GM21423 (cell line): ENCODE measurements at regions not wholly inside any gene's neighbourhood (a gene's known extent, or its start where the extent isn't known, plus 50 kb on each side); places are given as distances from the start of the nearest gene placed in this dataset.

Source experiments
- ATAC-seq: cut with Tn5 transposase; IDR thresholded peaks from one replicate; pipeline ENCODE4 v1.9.1; 2021; ENCODE audit warnings: mild to moderate bottlenecking, moderate library complexity; ENCODE audit not compliant: unreplicated experiment

DNA sequence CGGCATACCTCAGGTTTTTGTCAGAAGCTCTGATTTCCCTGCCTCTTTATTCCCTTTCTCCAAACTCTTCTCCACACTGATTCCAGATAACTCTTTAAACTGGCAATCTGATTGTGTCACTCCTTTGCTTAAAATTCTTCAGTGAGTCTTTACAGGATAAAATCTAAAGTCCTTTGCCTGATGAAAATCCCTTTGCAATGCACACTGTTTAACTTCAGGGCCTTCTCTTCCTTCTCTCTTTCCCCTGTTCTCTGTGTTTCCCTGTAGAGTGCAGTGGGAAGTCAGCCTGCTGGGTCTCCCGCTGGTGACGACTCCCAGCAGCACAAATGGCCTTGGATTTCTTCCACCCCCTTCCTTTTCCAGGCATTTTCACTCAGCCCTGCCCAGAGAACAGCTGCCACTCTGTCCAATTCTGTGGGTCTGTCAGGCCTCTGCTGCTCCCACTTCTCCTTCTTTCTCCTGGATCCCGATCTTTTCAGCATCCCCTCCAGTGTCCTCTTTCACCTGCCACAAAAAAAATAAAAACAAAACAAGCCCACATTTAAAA lies 189.9 kb upstream of the NWD2 start:
- ATAC-seq: no peak

DNA sequence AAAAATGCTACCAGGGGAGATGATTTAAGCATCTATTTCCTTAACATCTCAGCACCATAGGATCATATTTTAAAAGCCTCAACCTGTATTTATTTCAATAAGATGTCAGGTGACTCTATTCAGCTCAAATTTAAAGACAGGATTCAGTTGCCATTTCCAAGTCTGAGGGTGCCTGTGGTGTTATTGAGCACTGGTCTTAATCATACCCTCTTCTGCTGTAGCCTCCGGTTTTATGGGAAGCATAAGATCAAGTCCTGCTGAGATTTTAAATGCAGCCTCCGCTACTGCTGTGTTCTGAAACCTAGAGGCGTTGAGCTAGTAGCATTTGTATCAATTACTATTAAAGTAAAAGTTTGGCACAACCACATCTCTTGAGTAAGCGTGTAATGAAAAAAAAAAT lies 185.7 kb upstream of the NWD2 start:
- no peak for ATAC-seq

DNA sequence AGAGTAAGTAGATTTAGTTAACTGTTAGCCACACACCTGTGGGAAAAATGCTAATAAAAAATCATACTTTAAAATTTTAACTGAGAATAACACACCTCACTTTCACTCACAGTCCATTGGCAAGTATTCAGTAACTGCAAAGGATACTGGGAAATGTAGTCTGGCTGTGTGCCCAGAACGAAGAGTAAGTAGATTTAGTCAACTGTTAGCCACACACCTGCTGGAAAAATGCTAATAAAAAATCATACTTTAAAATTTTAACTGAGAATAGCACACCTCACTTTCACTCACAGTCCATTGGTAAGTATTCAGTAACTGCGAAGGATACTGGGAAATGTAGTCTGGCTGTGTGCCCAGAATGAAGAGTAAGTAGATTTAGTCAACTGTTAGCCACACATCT lies 178.4 kb upstream of the NWD2 start:
- no peak for ATAC-seq

DNA sequence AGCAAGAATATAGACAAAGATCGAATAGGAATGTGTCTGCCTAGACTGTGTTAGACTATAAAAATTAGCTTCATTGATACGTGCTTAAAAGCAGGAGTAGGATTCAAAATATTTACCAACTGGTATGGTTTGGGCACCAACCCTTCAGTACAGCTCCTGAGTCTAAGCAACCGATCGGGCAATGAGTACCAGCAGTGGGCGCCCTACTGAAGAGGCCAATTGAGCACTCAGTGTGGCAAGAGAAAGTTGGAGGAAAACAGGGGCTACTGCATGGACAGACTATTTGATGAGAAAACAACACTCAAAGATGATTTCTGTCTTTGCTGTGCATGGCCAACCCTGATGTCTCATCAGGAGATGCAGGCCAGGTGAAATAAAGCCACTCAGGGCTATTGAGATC lies 176.0 kb upstream of the NWD2 start:
- no peak for ATAC-seq

DNA sequence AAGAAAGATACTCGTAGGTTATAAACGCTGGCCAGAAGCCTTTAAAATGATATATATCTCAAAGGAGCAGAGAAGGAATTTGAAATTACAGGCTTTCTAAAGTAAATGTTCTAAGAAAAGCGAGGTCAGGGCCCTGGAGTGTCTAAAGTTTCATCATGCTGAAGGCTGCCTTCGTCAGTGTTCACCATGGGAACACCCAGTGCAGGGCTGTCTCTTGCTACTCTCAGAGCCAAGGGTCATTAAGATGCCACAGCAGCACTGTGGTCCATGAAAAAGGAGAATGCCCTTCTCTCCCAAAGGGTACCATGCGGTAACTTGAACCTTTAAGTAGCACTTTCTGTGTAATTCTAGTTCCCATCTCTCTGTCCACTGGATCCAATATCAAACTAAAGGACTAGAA lies 174.5 kb upstream of the NWD2 start:
- no peak for ATAC-seq

DNA sequence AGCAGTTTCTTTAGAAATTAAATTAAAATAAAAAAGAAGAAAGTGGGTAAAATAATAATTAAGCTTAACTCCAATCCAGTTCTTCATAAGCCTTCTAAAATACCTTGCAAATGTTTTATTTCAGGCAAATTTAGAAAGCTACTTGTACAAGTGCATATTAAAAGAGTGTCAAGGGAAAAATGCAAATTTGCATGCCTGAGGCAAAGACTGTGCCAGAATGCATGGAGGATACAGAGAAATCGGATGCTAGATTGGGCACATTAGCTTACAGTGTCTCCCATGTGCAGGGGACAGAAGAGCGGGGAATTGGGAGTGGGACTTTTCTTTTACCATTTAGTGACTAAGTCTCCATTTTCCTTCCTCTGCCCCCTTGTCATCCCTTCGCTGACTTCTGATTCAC lies 173.0 kb upstream of the NWD2 start:
- ATAC-seq: no peak

DNA sequence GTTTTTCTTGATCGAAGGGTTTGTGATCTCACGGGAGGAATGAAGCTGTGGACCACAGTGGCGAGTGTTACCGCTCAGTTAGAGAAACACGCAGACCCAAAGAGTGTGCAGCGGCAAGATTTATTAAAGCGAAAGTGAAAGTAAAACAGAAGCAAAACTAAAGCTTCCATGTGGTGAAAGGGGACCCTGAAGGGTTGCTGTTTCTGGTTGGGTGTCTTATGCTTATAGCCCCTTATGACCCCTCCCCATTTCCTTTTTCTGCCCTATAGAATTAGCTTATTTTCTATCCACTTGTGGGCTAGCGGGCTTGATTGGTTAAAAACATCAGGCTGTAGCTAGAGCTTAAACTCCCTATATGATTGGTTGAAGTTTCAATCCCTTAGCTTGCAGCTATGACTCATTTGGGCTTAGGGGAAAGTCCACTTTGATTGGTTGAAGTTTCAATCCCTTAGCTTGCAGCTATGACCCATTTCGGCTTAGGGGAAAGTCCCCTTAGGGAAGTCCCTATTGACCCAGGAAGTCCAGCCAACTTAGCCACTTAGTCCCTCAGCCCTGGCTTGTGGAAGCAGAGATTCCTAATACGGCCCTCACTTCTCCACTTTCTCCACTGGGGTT lies 171.2 kb upstream of the NWD2 start:
- no peak for ATAC-seq

DNA sequence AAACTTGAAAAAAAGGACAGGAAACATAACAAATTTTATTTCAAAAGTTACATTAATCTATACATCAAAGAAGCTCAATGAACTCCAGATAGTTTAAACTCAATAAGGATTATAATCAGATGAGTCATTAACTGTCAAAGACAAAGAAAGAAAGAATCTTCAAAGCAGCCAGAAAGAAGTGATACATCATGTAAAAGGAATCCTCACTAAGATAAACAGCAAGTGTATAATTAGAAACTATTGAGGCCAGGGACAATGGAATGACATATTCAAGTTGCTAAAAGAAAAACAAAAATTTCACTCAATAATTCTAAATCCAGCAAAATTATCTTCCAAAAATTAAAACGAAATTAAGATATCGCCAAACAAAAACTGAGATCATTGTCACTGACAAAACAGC lies 161.6 kb upstream of the NWD2 start:
- ATAC-seq: no peak

DNA sequence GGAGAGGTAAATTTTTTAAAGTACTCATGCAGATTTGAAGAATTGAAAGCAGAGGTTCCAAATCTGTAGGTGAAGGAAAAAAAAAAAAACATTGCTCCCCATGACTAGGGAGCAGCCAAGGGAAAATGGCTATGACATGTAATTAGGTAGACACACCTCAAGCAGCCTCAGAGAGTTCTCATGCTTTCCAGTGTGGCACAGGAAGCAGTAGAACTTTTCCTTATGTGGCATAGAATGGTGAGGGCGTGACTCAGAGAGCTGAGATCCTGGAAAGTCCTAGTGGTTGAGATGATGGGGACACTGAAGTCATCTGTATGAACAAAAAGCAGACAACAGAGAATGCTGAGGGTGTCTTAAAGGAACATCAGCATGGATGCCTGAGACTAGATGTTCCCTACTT lies 148.6 kb upstream of the NWD2 start:
- ATAC-seq: no peak

DNA sequence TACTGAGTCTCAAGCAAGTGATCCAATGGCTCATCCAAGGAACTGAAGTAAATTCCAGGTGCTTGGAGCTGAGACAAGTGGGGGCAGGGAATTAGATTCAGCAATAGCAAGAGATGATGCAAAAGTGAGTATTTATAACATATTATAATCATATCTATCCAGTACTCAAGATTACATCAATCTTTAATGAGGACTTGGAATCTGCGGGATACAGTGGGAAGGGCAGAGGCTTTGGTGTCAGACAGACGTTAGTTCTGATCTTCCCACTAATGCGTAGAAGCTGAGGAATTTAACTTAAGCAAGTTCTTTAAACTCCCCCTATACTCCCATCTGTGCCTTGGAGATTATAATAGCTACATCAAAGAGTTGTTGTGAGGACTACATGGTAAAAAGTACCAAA lies 143.4 kb upstream of the NWD2 start:
- ATAC-seq: no peak

DNA sequence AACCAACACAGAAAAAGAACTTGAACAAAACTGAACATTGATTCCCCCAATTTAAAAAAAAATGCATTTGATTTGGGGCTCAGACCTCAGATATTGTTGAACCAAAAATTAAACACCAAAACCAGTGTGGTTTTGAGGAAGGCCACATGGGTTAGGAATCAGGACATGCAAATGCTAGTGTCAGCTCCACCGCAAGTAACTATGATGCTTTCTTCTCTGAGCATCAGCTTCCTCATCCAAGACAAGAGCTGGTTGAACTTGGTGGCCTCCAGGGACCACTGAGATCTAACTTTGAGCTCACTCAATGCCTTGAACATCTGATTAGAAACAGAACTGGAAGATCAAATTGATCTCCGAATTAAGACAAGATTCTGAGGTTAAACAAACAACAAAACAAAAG lies 142.9 kb upstream of the NWD2 start:
- ATAC-seq: no peak

DNA sequence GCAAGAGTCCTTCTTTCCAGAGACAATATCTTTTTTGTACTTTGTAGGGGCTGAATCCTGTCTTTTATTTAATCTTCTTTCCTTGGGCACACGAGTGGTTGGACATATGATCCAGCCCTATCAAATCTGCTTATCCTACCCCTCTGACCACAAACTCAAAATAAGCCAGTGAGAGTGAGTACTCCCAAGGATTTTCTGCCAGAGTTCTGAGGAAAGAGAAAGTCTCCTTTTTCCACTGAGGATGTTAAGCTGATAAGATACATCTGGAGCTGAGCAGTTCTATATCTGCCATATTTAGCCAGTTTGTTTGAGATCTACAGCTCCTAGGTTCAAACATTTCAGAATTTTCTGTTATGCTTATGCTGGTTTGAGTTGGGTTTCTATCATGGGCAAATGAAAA lies 134.8 kb upstream of the NWD2 start:
- ATAC-seq: no peak

DNA sequence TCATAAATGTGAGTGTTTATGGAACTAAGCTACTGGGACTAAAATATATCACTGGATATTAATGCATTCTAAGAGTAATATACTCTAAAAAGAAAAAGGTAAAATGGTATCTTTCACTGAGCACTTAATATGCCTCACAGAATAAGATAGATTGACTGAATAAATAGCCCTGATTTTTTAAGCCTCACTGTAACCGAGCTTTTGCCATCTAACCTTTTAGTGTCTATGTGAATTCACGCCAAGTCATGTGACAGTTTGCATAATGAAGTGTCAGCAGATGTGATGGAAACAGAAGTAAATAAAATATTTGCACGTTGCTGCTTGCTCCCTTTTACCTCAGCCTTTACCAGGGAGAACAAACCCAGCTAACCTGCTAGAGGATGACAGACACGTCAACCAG lies 119.7 kb upstream of the NWD2 start:
- ATAC-seq: no peak

DNA sequence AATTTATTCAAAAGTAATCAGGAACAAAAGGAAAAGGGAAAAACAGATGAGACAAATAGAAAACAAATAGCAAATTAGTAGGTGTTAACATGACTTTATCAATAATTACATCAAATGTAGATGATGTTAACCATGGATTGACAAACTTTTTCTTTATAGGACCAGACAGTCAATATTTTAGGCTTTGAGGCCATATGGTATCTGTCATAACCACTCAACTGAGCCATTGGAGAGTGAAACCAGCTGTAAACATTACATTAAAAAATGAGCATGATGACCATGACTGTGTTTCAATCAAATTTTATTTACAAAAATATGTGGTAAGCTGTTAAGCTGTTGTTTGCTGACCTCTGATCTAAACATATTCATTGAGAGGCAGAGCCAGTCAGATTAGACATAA lies 118.5 kb upstream of the NWD2 start:
- no peak for ATAC-seq

DNA sequence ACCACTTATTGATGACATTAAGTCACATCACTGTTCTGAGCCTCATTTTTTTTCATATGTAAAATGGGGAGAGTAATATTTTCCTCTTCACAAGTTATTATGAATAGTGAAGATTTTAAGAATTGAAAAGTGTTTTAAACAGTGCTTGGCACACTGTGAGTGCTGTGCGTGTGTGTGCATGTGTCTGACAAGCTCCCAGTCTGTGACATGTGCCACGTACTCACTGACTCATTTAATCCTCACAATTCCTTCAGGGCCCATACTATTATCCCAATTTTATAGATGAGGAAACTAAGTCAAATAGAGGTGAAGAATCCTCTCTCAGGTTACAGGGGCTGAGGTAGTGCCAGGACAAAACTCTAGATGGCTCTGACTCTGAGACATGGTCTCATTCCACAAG lies 114.1 kb upstream of the NWD2 start:
- ATAC-seq: no peak

DNA sequence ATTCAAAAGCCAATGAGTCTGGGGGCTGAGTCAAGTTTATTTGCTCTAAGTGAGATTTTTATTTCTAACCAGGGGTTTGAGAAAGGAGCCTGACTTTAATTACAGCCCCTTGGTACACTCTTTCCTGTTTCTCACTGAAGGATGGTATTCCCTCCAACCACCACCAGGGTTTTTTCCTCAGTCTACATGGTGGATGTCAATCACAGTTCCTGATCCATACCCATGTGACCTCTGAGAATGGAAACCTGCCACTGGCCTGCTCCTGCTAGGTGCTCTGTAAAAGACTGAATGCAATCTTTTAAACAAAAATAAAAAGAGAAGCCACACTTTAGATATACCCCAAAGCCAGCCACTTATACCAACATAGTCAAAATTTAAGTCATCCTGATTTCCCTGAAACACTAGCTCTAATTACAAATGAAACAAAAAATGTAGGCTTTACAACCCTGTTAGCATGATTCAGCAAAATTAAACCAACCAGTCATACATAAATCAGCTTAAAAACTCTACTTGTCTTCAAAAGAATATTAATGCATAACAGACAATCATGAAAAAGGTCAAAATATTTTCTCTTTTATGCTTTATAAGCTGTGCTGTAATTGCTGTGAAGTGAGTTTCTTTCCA lies 112.1 kb upstream of the NWD2 start:
- no peak for ATAC-seq

DNA sequence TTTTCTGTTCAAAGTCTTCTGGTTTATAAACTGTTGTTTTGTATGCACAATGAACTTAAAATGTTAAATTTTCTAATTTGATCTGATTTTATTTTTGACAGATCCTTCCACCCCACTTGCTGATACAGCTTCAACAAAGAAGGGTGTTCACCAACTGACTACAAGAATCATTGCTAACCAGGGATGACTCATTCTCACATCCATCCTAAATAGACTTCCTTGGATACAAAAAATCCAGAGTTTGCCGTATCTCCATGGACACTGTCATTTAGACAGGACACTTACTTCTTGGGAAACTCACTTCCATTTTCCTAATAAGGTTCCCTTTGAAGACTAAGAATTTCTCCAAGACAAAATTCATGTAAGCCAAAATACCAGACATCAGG lies 111.6 kb upstream of the NWD2 start:
- ATAC-seq: no peak

DNA sequence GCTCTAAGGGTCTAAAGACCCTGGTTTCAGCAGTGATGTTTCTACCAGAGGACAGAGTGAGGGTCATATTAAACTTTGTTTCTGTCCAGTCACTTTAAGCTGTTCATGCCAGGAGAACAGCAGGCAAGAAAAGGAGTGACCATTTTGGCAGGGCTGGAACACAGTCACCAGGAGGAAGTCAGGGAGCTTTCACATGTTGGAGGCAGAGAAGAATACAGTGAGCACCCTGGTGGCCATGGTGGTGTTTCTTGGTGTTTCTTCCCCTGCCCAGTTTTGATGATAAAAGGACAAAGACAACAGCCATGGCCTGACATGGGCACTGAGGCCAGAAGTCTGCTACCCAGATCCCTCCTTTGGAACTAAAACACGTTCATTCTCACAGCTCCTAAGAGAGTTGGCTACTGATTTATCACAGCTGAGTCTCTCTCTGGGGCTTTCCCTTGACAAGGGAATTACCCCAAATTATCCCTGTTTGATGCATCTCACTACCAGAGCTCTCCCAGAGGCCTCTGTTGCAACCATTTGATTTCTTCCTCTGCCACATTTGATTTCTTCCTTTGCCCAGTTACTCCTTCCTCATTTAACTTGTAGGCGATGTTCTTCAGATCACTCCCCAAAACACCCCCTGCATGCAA lies 106.4 kb upstream of the NWD2 start:
- peak; percentile 68 for ATAC-seq

DNA sequence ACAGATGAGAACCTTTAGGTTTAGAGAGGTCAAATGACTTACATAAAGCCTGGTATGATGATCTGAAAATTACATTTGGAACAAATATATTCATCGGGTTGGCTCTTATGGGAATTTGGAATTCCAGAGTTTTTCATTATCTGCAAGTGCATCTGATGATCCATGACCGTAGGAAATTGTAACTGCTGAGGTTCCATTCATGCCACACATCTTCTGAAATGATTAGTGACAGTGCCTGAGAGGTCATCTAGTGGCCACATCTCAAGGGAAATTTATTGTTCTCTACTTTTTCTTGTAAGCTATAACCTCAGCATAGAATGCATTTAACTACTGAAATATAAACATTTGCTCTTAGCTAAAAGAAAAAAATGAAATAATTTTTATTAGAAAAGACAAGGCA lies 105.8 kb upstream of the NWD2 start:
- no peak for ATAC-seq

DNA sequence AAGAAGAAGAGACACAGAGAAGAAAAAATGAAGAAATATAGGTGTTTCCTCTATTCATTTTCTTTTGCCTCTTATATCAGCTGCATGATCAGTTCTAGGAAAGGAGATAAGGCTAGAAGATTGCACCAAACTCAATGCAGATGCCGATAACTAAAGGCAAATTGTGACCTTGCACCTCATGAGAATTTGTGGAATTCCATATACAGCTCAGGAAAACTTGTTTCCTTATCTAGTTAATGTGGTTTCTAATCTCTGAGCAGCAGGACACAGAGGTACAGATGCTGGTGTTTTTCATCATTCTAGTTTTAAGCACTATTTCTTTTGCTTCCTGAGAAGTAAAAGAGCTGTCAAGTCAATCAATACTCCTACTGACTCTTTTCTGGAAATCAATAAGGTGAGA lies 104.6 kb upstream of the NWD2 start:
- no peak for ATAC-seq

DNA sequence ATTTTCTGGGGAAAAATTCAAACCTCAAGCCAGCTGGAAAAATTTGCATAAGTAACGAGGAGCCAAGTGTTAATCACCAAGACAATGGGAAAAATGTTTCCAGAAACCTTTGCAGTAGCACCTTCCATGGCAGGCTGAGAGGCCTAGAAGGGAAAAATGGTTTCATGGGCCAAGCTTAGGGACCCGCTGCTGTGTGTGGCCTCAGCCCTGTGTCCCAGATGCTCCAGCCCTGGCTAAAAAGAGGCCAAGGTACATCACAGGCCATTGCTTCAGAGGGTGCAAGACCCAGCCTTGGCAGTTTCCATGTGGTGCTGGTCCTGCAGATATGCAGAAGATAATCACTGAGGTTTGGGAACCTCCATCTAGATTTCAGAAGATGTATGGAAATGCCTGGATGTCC lies 98.3 kb upstream of the NWD2 start:
- ATAC-seq: no peak

DNA sequence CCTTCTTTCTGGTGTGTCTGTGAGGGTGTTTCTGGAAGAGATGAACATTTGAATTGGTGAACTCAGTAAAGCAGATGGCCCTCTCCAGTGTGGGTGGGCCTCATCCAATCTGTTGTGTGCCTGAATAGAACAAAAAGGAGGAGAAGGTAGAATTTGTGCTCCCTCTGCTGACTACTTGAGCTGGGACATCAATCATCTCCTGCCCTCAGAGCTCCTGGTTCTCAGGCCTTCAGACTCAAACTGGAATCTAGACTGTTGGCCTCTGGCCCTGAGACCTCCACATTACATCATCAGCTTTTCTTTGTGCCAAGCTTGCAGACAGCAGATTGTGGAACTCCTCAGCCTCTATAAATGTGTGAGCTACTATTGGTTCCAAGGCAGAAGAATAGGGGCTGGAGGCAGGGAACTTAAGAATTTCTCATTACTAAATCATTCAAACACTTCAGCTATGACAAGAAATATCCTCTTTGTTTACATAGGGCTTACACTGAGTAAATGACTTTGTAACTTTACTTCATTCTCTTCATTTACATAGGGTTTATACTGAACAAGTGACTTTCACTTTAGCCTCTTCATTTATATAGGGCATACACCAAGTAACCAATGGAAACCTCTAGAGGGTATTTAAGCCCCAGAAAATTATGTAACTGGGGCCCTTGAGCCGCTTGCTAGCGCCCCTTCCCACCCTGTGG lies 86.9 kb upstream of the NWD2 start:
- ATAC-seq: no peak
